GM12874 (cell line): ENCODE measurements at regions not wholly inside any gene's neighbourhood (a gene's known extent, or its start where the extent isn't known, plus 50 kb on each side); places are given as distances from the start of the nearest gene placed in this dataset.

Experiments used
- TF ChIP-seq, protein P1 (sequence below): IDR thresholded peaks from 2 replicates; pipeline ENCODE4 v1.5.1; 2011; ENCODE audit warnings: low read depth, mild to moderate bottlenecking, control low read depth, low read length, moderate library complexity; ENCODE audit not compliant: insufficient read depth

DNA sequence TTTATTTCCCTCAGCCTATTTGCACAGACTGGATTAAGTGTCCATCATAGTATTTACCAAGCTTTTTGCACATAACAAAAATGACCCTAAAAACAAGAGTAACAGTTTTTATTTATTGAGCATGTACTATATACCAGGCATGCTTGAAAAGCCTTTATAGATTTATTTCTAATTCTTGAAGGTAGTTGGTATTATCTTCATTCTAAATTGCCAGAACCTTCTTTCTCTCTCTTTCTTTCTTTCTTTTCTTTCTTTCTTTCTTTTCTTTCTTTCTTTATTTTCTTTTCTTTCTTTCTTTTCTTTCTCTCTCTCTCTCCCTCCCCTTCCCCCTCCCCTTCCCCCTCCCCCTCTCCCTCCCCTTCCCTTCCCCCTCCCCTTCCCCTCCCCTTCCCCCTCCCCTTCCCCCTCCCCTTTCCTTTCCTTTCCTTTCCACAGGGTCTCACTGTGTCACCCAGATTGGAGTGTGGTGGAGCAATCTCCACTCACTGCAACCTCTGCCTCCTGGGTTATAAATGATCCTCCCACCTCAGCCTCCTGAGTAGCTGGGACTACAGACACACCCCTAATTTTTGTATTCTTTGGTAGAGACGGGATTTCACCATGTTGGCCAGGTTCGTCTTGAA lies 310.9 kb upstream of the RBFOX1 start:
- TF ChIP-seq, protein P1, sequence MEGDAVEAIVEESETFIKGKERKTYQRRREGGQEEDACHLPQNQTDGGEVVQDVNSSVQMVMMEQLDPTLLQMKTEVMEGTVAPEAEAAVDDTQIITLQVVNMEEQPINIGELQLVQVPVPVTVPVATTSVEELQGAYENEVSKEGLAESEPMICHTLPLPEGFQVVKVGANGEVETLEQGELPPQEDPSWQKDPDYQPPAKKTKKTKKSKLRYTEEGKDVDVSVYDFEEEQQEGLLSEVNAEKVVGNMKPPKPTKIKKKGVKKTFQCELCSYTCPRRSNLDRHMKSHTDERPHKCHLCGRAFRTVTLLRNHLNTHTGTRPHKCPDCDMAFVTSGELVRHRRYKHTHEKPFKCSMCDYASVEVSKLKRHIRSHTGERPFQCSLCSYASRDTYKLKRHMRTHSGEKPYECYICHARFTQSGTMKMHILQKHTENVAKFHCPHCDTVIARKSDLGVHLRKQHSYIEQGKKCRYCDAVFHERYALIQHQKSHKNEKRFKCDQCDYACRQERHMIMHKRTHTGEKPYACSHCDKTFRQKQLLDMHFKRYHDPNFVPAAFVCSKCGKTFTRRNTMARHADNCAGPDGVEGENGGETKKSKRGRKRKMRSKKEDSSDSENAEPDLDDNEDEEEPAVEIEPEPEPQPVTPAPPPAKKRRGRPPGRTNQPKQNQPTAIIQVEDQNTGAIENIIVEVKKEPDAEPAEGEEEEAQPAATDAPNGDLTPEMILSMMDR, result no peak

DNA sequence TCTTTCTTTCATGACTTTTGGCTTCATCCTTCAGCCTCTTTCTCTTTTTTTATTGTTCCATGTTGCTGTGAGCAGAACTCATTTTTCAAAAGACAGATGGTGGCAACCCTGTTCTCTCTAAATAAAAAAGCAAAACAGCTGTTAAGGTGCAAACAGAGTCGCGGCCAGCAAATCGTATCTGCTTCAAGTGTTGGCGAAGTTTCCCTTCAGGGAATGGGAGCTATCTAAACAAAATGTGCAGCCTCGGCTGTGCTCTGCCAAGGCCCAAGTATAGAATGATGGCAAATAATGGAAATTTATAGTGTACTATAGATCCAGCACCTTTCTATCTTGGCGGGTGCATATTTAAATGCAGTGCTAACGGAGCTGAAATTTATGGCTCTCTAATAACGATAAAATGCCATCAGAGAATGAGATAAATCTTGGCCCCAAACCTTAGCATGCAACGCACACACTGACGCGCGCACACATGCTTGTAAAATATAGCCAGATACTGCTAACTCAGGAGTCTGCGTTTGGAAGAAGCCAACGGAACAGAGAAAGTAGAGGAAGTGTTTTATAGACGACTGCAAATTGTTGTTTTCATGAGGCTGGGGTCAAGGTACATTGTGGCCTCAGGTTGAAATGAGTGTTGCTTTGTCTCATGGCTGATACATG lies 315.5 kb upstream of the RBFOX1 start:
- TF ChIP-seq, protein P1, result no peak

DNA sequence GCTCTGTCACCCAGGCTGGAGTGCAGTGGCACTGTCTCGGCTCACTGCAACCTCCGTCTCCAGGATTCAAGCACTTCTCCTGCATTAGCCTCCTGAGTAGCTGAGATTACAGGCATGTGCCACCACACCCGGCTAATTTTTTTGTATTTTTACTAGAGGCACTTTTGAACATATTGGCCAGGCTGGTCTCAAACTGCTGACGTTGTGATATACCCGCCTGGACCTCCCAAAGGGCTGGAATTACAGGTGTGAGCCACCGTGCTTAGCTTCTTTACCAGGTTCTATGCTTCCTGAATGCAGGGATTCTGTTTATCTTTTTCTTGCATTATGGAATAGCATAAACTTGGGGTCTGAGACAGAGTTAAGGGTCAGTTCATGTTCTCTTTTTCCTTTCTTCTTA lies 317.9 kb upstream of the RBFOX1 start:
- TF ChIP-seq, protein P1, result no peak

DNA sequence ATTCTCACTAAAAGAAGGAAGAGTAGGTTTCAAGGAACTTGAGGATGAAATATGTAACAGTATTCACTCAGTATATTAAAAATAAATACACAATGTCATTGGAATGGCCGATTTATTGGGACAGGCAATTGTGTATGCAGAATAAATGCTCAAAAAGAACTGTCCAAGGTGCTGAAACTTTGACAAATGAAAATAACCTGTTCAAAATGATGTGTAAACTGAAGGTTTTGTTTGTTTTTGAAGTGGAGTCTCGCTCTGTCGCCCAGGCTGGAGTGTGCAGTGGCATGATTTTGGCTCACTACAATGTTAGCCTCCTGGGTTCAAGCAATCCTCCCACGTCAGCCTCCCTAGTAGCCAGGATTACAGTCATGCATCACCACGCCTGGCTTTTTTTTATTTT lies 318.7 kb upstream of the RBFOX1 start:
- TF ChIP-seq, protein P1, result no peak

DNA sequence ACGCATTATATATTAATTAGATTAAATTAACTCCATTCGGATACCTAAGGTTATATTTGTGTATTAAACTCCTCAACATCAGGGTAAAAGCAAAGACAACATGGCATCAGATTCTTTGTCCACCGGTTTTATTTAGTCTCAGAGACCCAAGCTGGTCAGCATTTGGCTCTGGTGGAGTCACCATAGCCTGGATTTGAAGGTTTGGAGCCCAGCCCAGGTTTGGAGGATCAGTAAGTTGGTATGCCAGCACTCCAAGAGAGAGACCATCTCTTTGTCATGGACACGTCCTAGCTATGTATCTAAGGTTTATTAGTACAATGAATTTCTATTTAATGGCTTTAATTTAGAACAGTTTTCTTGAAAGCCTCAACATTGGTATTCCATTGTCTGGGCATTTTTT lies 328.4 kb upstream of the RBFOX1 start:
- TF ChIP-seq, protein P1, result no peak

DNA sequence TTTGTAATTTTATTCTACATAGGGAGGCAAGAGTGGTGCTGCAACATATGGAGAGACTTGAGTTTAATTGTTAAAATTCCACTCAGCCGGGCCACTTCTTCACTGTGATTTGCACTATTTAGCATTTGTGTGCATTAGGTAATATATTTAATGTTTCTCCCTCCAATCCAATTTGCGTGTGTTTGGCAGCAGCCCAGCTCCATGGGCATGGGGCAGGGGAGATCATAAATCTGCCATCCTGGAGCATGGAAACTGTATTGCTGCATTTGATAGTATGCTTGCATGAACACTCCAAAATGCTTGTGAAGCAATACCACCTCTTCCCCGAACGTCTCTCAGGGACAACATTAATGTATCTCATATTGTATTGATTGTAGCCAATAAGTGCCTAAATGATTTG lies 339.1 kb upstream of the RBFOX1 start:
- TF ChIP-seq, protein P1, result no peak

DNA sequence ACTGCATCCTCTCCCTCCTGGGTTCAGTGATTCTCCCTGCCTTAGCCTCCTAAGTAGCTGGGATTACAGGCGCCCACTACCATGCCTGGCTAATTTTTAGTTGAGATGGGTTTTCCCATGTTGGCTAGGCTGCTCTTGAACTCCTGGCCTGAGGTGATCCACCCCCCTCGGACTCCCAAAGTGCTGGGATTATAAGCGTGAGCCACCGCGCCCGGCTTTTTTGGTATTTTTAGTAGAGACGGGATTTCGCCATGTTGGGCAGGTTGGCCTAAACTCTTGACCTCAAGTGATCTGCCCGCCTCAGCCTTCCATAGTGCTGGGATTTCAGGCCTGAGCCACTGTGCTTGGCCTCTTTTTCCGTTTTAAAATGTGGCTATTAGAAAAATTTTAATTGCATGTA lies 343.8 kb upstream of the RBFOX1 start:
- TF ChIP-seq, protein P1, result no peak

DNA sequence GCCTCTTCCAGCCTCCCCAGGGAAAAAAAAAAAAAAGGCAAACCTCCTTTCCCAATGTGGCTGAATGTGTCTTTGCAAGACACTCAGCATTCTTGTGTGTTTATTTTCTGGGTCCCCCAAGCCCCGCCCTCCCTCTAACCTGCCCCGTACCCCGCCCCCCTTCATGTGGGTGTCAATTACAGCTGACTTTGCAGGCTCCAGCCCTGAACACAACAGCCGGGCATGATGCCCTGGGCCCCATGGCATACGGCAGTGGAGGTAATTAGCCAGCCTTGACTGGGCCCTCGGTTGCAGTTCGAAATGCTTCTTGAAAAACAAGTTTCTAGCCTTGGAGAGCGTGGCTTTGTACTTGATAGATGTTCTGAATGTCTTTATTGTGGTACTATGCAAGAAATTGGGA lies 354.7 kb upstream of the RBFOX1 start:
- TF ChIP-seq, protein P1, result no peak
